HK-2 (cell line): ENCODE measurements at regions not wholly inside any gene's neighbourhood (a gene's known extent, or its start where the extent isn't known, plus 50 kb on each side); places are given as distances from the start of the nearest gene placed in this dataset.

Experiments used
- DNase-seq: peaks from one replicate; pipeline ENCODE4 v3.0.0-alpha.2; 2018; ENCODE audit not compliant: unreplicated experiment

- DNase-seq = no peak
These were observed 168.5 kb upstream of the VLDLR start for GRCh38 chr9:2453106-2453505.

GRCh38 chr9:2453701-2454100 is 167.9 kb upstream of the VLDLR start:
- peak; percentile 8 for DNase-seq

- no peak for DNase-seq
These were observed 161.8 kb upstream of the VLDLR start for GRCh38 chr9:2459756-2460155.

- no peak for DNase-seq
These were observed 159.7 kb upstream of the VLDLR start for GRCh38 chr9:2461892-2462291.

- no peak for DNase-seq
These were observed 157.0 kb upstream of the VLDLR start for GRCh38 chr9:2464624-2465023.

GRCh38 chr9:2465516-2465915 is 156.1 kb upstream of the VLDLR start:
- DNase-seq = no peak

- no peak for DNase-seq
These were observed 155.6 kb upstream of the VLDLR start for GRCh38 chr9:2465921-2466460.

GRCh38 chr9:2466703-2467102 is 154.9 kb upstream of the VLDLR start:
- no peak for DNase-seq

- peak; percentile 16 for DNase-seq
These were observed 151.8 kb upstream of the VLDLR start for GRCh38 chr9:2469681-2470221.

GRCh38 chr9:2473681-2474080 is 147.9 kb upstream of the VLDLR start:
- no peak for DNase-seq

- no peak for DNase-seq
These were observed 143.8 kb upstream of the VLDLR start for GRCh38 chr9:2477755-2478154.

- DNase-seq = no peak
These were observed 143.2 kb upstream of the VLDLR start for GRCh38 chr9:2478421-2478820.

- no peak for DNase-seq
These were observed 142.5 kb upstream of the VLDLR start for GRCh38 chr9:2479056-2479565.

GRCh38 chr9:2480255-2480837 is 141.2 kb upstream of the VLDLR start:
- no peak for DNase-seq

GRCh38 chr9:2481216-2481615 is 140.4 kb upstream of the VLDLR start:
- no peak for DNase-seq

- DNase-seq = no peak
These were observed 134.6 kb upstream of the VLDLR start for GRCh38 chr9:2486988-2487387.

GRCh38 chr9:2489838-2490314 is 131.7 kb upstream of the VLDLR start:
- no peak for DNase-seq

- DNase-seq = no peak
These were observed 129.4 kb upstream of the VLDLR start for GRCh38 chr9:2492161-2492560.

- DNase-seq = no peak
These were observed 128.5 kb upstream of the VLDLR start for GRCh38 chr9:2493109-2493508.

- no peak for DNase-seq
These were observed 128.1 kb upstream of the VLDLR start for GRCh38 chr9:2493529-2493928.

GRCh38 chr9:2494562-2494961 is 127.0 kb upstream of the VLDLR start:
- DNase-seq = no peak

- no peak for DNase-seq
These were observed 126.2 kb upstream of the VLDLR start for GRCh38 chr9:2495221-2496005.

- DNase-seq = no peak
These were observed 125.4 kb upstream of the VLDLR start for GRCh38 chr9:2496169-2496568.
